OCI-LY7 (cell line): ENCODE measurements at regions not wholly inside any gene's neighbourhood (a gene's known extent, or its start where the extent isn't known, plus 50 kb on each side); places are given as distances from the start of the nearest gene placed in this dataset.

Experiments
- BruUV-seq: library from RNA; stranded (reverse); fragments of 400-500 nt; replicated peaks from 2 replicates; lab custom pipeline; 2021; lab: Mats Ljungman, UMichigan
- CTCF ChIA-PET: fragments of 300-600 bp; sonication (Branson Sonifier 250); formaldehyde crosslinking; loops from one replicate; lab custom pipeline; 2022; ENCODE audit warnings: antibody characterized with exemption; ENCODE audit not compliant: unreplicated experiment; lab: Charles Lee
- POLR2A ChIA-PET: fragments of 300-600 bp; sonication (Branson Sonifier 250); formaldehyde crosslinking; loops from one replicate; lab custom pipeline; 2022; ENCODE audit warnings: antibody characterized with exemption; lab: Charles Lee
- DNase-seq: peaks from one replicate; pipeline ENCODE4 v3.0.0-alpha.2; 2015; ENCODE audit warnings: low spot score
- H2AFZ ChIP-seq: fragments of 200-600 bp; sonication (generic), shearing (Covaris generic); 2 replicates; pipeline ENCODE4 v1.6.1; 2014; ENCODE audit warnings: mild to moderate bottlenecking, antibody characterized with exemption, low read length, moderate library complexity
- H3K27ac ChIP-seq: fragments of 200-600 bp; sonication (generic); 2 replicates; pipeline ENCODE4 v1.5.1; 2014; ENCODE audit warnings: mixed run types, low read depth, mild to moderate bottlenecking, moderate library complexity, low read length, inconsistent platforms; ENCODE audit not compliant: poor library complexity, severe bottlenecking
- H3K36me3 ChIP-seq: fragments of 200-600 bp; sonication (generic); 2 replicates; pipeline ENCODE4 v1.6.1; 2014; ENCODE audit warnings: mild to moderate bottlenecking, antibody characterized with exemption, low read length, moderate library complexity, mixed read lengths; ENCODE audit not compliant: insufficient read depth
- H3K4me1 ChIP-seq: fragments of 200-600 bp; sonication (generic); 2 replicates; pipeline ENCODE4 v1.5.1; 2014; ENCODE audit warnings: mild to moderate bottlenecking, low read length; ENCODE audit not compliant: insufficient read depth, poor library complexity, severe bottlenecking
- H3K4me2 ChIP-seq: fragments of 200-600 bp; sonication (generic); 2 replicates; pipeline ENCODE4 v1.6.1; 2014; ENCODE audit warnings: mild to moderate bottlenecking, low read length
- H3K4me3 ChIP-seq: fragments of 200-600 bp; sonication (generic); 2 replicates; pipeline ENCODE4 v1.5.1; 2014; ENCODE audit warnings: mild to moderate bottlenecking, low read depth, low read length; ENCODE audit not compliant: poor library complexity, severe bottlenecking
- H3K79me2 ChIP-seq: fragments of 200-600 bp; sonication (generic); 2 replicates; pipeline ENCODE4 v1.6.1; 2016; ENCODE audit warnings: low read depth, mild to moderate bottlenecking, low read length, moderate library complexity, mixed read lengths; ENCODE audit not compliant: insufficient read depth
- H3K9me2 ChIP-seq: fragments of 200-600 bp; sonication (generic); 2 replicates; pipeline ENCODE4 v1.6.1; 2016; ENCODE audit warnings: mild to moderate bottlenecking, low read length, mixed read lengths; ENCODE audit not compliant: insufficient read depth
- H3K9me3 ChIP-seq: fragments of 200-600 bp; sonication (generic); 2 replicates; pipeline ENCODE4 v1.6.1; 2014; ENCODE audit warnings: mild to moderate bottlenecking, mixed run types, low read length, mixed read lengths
- H4K20me1 ChIP-seq: fragments of 200-600 bp; sonication (generic); 2 replicates; pipeline ENCODE4 v1.6.1; 2014; ENCODE audit warnings: mild to moderate bottlenecking, antibody characterized with exemption, low read length, moderate library complexity, mixed read lengths; ENCODE audit not compliant: insufficient read depth
- EZH2phosphoT487 ChIP-seq: fragments of 200-600 bp; sonication (generic); IDR thresholded peaks from 2 replicates; pipeline ENCODE4 v1.6.1; 2018; ENCODE audit warnings: low read depth, borderline replicate concordance, mild to moderate bottlenecking, mixed run types, antibody characterized with exemption, low read length, moderate library complexity, mixed read lengths
- intact Hi-C: fragments of 100-400 bp; cut with micrococcal nuclease; formaldehyde crosslinking; loops from one replicate; pipeline ENCODE4 v1.10.0; 2022; ENCODE audit not compliant: unreplicated experiment
- TF ChIP-seq, protein P1 (sequence below): fragments of 200-600 bp; sonication (generic); conservative IDR thresholded peaks from 2 replicates; pipeline ENCODE4 v1.5.1; 2014; ENCODE audit warnings: mild to moderate bottlenecking, antibody characterized with exemption, low read length, moderate library complexity, mixed read lengths

DNA sequence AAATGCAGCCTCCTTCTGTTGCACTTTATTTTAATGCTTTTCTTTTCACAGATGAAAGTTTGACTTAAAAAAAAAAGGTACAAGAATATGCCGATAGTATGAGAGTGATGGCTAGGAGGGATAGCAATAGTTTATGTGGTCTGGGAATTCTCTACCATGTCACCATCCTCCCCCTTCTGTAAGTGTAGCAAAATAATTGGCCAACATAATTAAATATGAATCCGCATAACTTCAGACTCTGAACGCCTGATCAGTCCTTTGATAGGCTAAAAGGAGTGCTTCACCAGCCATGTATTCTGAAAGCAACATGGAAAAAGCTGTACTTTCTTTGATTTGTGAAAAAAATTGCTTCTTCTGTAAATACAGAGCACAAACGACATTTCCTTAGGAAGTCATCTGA is 95.7 kb upstream of the TTC29 start:
- no TSS peak for BruUV-seq
- intact Hi-C loops: no loop called here
- CTCF ChIA-PET: no interaction called here

GRCh38 chr4:147042046-147042445 is 96.4 kb upstream of the TTC29 start:
- no peaks in the 10 kb centered on the region for H3K79me2 ChIP-seq
- no peak overlapping the region for H2AFZ ChIP-seq
- BruUV-seq: no TSS peak
- intact Hi-C loops: no loop called here
- TF ChIP-seq, protein P1, sequence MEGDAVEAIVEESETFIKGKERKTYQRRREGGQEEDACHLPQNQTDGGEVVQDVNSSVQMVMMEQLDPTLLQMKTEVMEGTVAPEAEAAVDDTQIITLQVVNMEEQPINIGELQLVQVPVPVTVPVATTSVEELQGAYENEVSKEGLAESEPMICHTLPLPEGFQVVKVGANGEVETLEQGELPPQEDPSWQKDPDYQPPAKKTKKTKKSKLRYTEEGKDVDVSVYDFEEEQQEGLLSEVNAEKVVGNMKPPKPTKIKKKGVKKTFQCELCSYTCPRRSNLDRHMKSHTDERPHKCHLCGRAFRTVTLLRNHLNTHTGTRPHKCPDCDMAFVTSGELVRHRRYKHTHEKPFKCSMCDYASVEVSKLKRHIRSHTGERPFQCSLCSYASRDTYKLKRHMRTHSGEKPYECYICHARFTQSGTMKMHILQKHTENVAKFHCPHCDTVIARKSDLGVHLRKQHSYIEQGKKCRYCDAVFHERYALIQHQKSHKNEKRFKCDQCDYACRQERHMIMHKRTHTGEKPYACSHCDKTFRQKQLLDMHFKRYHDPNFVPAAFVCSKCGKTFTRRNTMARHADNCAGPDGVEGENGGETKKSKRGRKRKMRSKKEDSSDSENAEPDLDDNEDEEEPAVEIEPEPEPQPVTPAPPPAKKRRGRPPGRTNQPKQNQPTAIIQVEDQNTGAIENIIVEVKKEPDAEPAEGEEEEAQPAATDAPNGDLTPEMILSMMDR: no peak
- no peak for TF ChIP-seq EZH2phosphoT487
- no peaks in the 10 kb centered on the region for H3K9me2 ChIP-seq
- H4K20me1 ChIP-seq: no peaks in the 10 kb centered on the region
- ChIA-PET POLR2A (no interaction called here), CTCF (interaction anchor here (0.5 kb wide), 1 partner anchor 16 kb away, joined by 5 read pairs; no protein-coding TSS in a partner anchor)
- no peaks in the 10 kb centered on the region for H3K9me3 ChIP-seq
- H3K4me3 ChIP-seq: no peak overlapping the region
- no peak overlapping the region for H3K27ac ChIP-seq
- no peaks in the 10 kb centered on the region for H3K36me3 ChIP-seq
- no peak for DNase-seq
- no peak overlapping the region for H3K4me2 ChIP-seq
- no peaks in the 10 kb centered on the region for H3K4me1 ChIP-seq

More for the DNA sequence above, 95.7 kb upstream of the TTC29 start:
- TF ChIP-seq, protein P1: no peak
- TF ChIP-seq EZH2phosphoT487: no peak
- no peak overlapping the region for H3K27ac ChIP-seq
- no peak overlapping the region for H3K4me2 ChIP-seq
- no peaks in the 10 kb centered on the region for H3K4me1 ChIP-seq
- no peaks in the 10 kb centered on the region for H3K79me2 ChIP-seq
- H3K9me2 ChIP-seq: no peaks in the 10 kb centered on the region
- DNase-seq: no peak
- no peak overlapping the region for H2AFZ ChIP-seq
- H3K9me3 ChIP-seq: no peaks in the 10 kb centered on the region
- H3K4me3 ChIP-seq: no peak overlapping the region
- no peaks in the 10 kb centered on the region for H3K36me3 ChIP-seq
- POLR2A ChIA-PET: interaction anchor here (1.0 kb wide), 1 partner anchor 15 kb away, joined by 3 read pairs; no protein-coding TSS in a partner anchor
- no peaks in the 10 kb centered on the region for H4K20me1 ChIP-seq

DNA sequence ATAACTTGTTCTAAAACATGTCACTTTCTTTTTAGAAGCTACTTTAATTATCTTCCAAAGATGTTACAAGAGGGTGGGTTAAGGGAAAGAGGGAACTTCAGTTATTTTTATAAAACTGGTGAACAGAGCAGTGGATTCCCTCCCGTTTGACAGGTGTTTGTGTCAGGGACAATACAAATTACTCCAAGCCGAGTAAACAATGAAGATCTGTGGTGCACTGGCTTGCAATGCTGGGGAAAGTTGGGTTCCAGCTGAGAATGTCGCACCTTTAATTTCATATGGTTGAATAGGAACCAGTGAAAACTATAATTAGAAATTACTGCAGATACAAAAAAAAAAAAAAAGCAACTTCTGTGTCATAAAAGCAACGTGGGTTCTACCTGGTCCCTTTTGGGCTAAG is 98.6 kb upstream of the TTC29 start:
- Histone ChIP-seq H3K9me3 (no peaks in the 10 kb centered on the region), H3K27ac (no peak overlapping the region), H3K4me3 (no peak overlapping the region), H4K20me1 (no peaks in the 10 kb centered on the region), H3K79me2 (no peaks in the 10 kb centered on the region), H3K9me2 (no peaks in the 10 kb centered on the region), H3K36me3 (no peaks in the 10 kb centered on the region), H2AFZ (no peak overlapping the region), H3K4me2 (no peak overlapping the region), H3K4me1 (no peaks in the 10 kb centered on the region)
- intact Hi-C loops: no loop called here
- DNase-seq: no peak
- TF ChIP-seq, protein P1: no peak
- TF ChIP-seq EZH2phosphoT487: no peak
- CTCF ChIA-PET: no interaction called here
- POLR2A ChIA-PET: interaction anchor here (0.9 kb wide), 1 partner anchor 12 kb away, joined by 4 read pairs; no protein-coding TSS in a partner anchor
- no TSS peak for BruUV-seq
